Nephron (organoid): ENCODE measurements at regions not wholly inside any gene's neighbourhood (a gene's known extent, or its start where the extent isn't known, plus 50 kb on each side); places are given as distances from the start of the nearest gene placed in this dataset.

ENCODE experiments used
- H3K27ac Mint-ChIP-seq, 3 experiments: 2 replicates each; pipeline ENCODE4 v1.8.0; 2020; ENCODE audit warnings: mixed read lengths in 3 of 3, mild to moderate bottlenecking in 2 of 3, moderate library complexity in 1 of 3
- H3K27me3 Mint-ChIP-seq: 2 replicates; pipeline ENCODE4 v1.8.0; 2021; ENCODE audit warnings: low read depth, mild to moderate bottlenecking, moderate library complexity, mixed read lengths
- H3K36me3 Mint-ChIP-seq: 2 replicates; pipeline ENCODE4 v1.8.0; 2020; ENCODE audit warnings: low read depth, mixed read lengths
- H3K4me1 Mint-ChIP-seq: 2 replicates; pipeline ENCODE4 v1.8.0; 2020; ENCODE audit warnings: mixed read lengths
- H3K4me3 Mint-ChIP-seq, 3 experiments: 2 replicates each; pipeline ENCODE4 v1.8.0; 2020; ENCODE audit warnings: mild to moderate bottlenecking in 3 of 3, mixed read lengths in 3 of 3, moderate library complexity in 2 of 3
- H3K9me3 Mint-ChIP-seq: 2 replicates; pipeline ENCODE4 v1.8.0; 2020; ENCODE audit warnings: mixed read lengths
- CTCF ChIP-seq, 3 experiments: fragments of 200-600 bp; sonication (generic); IDR thresholded peaks; one replicate each; pipeline ENCODE4 v1.5.0; 2021; ENCODE audit warnings: antibody characterized with exemption in 3 of 3; ENCODE audit not compliant: unreplicated experiment in 3 of 3

DNA sequence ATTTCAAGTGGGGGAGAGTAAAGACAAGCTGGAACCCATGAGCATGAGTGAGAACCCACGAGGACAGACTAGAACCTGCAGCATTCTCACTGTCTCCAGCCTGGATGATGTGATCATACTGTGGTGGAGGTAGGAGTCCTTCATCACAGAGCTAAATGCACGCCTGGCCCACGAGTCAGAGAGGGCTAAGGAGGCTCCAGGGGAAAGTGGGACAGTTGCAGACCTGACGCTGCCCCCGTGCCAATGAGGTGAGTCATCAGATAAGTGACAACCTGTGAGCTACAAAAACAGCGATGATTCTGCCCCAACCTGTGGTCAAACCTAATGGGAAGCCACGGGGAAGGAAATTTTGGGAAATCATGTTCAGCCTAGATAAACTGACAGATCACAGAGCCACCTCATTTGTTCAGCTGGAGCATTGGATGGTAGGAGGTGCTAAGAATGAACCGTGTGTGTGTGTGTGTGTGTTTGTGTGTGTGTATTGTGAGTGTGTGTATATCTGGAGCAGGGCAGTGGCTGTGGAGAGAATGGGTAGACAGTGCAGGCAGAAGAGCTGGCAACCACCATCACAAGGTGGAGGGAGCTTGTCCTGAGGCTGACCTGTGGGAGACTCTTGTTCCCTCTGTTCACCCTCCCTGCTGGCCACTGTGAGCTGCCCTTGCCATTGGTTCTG lies 131.8 kb downstream of the UTP18 start:
- H3K27me3 Mint-ChIP-seq, result peaks cover 32% of the 10 kb centered on the region
- no peaks in the 10 kb centered on the region for H3K4me1 Mint-ChIP-seq
- no peak overlapping the region for H3K4me3 Mint-ChIP-seq
- no peak overlapping the region for H3K27ac Mint-ChIP-seq
- H3K36me3 Mint-ChIP-seq, result no peaks in the 10 kb centered on the region
- no peak for TF ChIP-seq CTCF (IDR thresholded peaks at IDR 0.05; ENCODE audit: unreplicated experiment in 3 of 3)
- no peaks in the 10 kb centered on the region for H3K9me3 Mint-ChIP-seq

- H3K36me3 Mint-ChIP-seq, result no peaks in the 10 kb centered on the region
- no peaks in the 10 kb centered on the region for H3K9me3 Mint-ChIP-seq
- H3K27me3 Mint-ChIP-seq, result peaks cover 28% of the 10 kb centered on the region
- H3K4me1 Mint-ChIP-seq, result no peaks in the 10 kb centered on the region
- no peak for TF ChIP-seq CTCF (IDR thresholded peaks at IDR 0.05; ENCODE audit: unreplicated experiment in 3 of 3)
- H3K4me3 Mint-ChIP-seq, result no peak overlapping the region
- H3K27ac Mint-ChIP-seq, result no peak overlapping the region
Observed at GRCh38 chr17:51395621-51396020, 135.3 kb downstream of the UTP18 start.

- no peaks in the 10 kb centered on the region for H3K9me3 Mint-ChIP-seq
- no peak overlapping the region for H3K27ac Mint-ChIP-seq
- H3K27me3 Mint-ChIP-seq, result peaks cover 26% of the 10 kb centered on the region
- no peak for TF ChIP-seq CTCF (IDR thresholded peaks at IDR 0.05; ENCODE audit: unreplicated experiment in 3 of 3)
- H3K4me3 Mint-ChIP-seq, result no peak overlapping the region
- no peaks in the 10 kb centered on the region for H3K36me3 Mint-ChIP-seq
- H3K4me1 Mint-ChIP-seq, result no peaks in the 10 kb centered on the region
Observed at GRCh38 chr17:51397361-51398127, 137.2 kb downstream of the UTP18 start.

- no peak for TF ChIP-seq CTCF (IDR thresholded peaks at IDR 0.05; ENCODE audit: unreplicated experiment in 3 of 3)
- no peaks in the 10 kb centered on the region for H3K36me3 Mint-ChIP-seq
- no peaks in the 10 kb centered on the region for H3K9me3 Mint-ChIP-seq
- H3K4me1 Mint-ChIP-seq, result no peaks in the 10 kb centered on the region
- H3K4me3 Mint-ChIP-seq, result no peak overlapping the region
- no peak overlapping the region for H3K27ac Mint-ChIP-seq
- peaks cover 28% of the 10 kb centered on the region for H3K27me3 Mint-ChIP-seq
Observed at GRCh38 chr17:51398128-51398525, 137.8 kb downstream of the UTP18 start.

DNA sequence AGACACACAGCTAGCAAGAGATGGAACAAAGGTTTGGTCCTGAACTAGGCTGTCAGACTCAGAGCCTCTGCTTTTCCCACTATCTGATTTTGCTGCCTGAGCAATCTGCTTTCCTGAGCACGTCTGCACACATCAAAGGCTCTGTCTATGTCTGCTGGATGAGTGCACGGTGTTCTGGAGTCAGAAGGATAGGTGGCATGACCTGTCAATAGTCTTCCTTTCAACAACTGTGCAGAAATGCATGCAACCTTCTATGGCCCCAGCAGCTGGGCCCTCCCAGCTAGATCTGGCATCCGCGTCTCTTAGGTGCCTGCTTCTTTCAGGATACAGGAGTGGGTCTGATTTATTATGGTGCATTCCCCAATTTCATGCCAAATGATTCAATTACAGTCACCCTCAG lies 138.3 kb downstream of the UTP18 start:
- Mint-ChIP-seq H3K27ac (no peak overlapping the region), H3K36me3 (no peaks in the 10 kb centered on the region), H3K4me3 (no peak overlapping the region), H3K27me3 (peaks cover 23% of the 10 kb centered on the region), H3K4me1 (peaks cover 6% of the 10 kb centered on the region), H3K9me3 (no peaks in the 10 kb centered on the region)
- TF ChIP-seq CTCF (IDR thresholded peaks at IDR 0.05; ENCODE audit: unreplicated experiment in 3 of 3), result no peak

- H3K9me3 Mint-ChIP-seq, result no peaks in the 10 kb centered on the region
- no peak for TF ChIP-seq CTCF (IDR thresholded peaks at IDR 0.05; ENCODE audit: unreplicated experiment in 3 of 3)
- H3K27me3 Mint-ChIP-seq, result peaks cover 17% of the 10 kb centered on the region
- H3K4me3 Mint-ChIP-seq, result no peak overlapping the region
- H3K27ac Mint-ChIP-seq, result no peak overlapping the region
- no peaks in the 10 kb centered on the region for H3K36me3 Mint-ChIP-seq
- peaks cover 7% of the 10 kb centered on the region for H3K4me1 Mint-ChIP-seq
Observed at GRCh38 chr17:51401279-51401678, 140.9 kb downstream of the UTP18 start.
